PFSK-1 (cell line): ENCODE measurements at regions not wholly inside any gene's neighbourhood (a gene's known extent, or its start where the extent isn't known, plus 50 kb on each side); places are given as distances from the start of the nearest gene placed in this dataset.

Experiments used
- FOXP2 ChIP-seq: optimal IDR thresholded peaks from 2 replicates; pipeline ENCODE3; 2011; ENCODE audit warnings: borderline replicate concordance, control low read depth, inconsistent platforms; ENCODE audit not compliant: insufficient read depth; ENCODE audit errors: extremely low read length, extremely low read depth
- POLR2AphosphoS5 ChIP-seq: IDR thresholded peaks from 2 replicates; pipeline ENCODE4 v1.6.1; 2012; ENCODE audit warnings: low read depth, mild to moderate bottlenecking, control low read depth, low read length, moderate library complexity
- REST ChIP-seq, 2 experiments: IDR thresholded peaks; 2 replicates each; pipeline versions ENCODE4 v1.6.1 to v1.8.0; 2011 to 2012; ENCODE audit warnings: low read depth in 2 of 2, low read length in 2 of 2, control low read depth in 1 of 2, inconsistent platforms in 1 of 2, mild to moderate bottlenecking in 1 of 2, moderate library complexity in 1 of 2; ENCODE audit not compliant: insufficient read depth in 1 of 2
- SIN3A ChIP-seq: IDR thresholded peaks from 2 replicates; pipeline ENCODE4 v1.6.1; 2012; ENCODE audit warnings: mild to moderate bottlenecking, low read length, moderate library complexity, borderline replicate concordance; ENCODE audit not compliant: insufficient read depth
- TAF1 ChIP-seq: IDR thresholded peaks from 2 replicates; pipeline ENCODE4 v1.6.1; 2012; ENCODE audit warnings: low read length, control low read depth, borderline replicate concordance; ENCODE audit not compliant: insufficient read depth

GRCh38 chr2:100193291-100193710 is 50.9 kb upstream of the AFF3 start:
- TF ChIP-seq TAF1 (no peak), REST (IDR thresholded peaks at IDR 0.05; ENCODE audit: insufficient read depth in 1 of 2, low read depth in 2 of 2, low read length in 2 of 2) (no peak), POLR2AphosphoS5 (no peak), FOXP2 (no peak), SIN3A (no peak)

GRCh38 chr2:100192825-100193224 is 50.4 kb upstream of the AFF3 start:
- no peak for TF ChIP-seq SIN3A
- TF ChIP-seq REST (IDR thresholded peaks at IDR 0.05; ENCODE audit: insufficient read depth in 1 of 2, low read depth in 2 of 2, low read length in 2 of 2) = no peak
- TF ChIP-seq FOXP2 = no peak
- no peak for TF ChIP-seq POLR2AphosphoS5
- TF ChIP-seq TAF1 = no peak

- TF ChIP-seq REST (IDR thresholded peaks at IDR 0.05; ENCODE audit: insufficient read depth in 1 of 2, low read depth in 2 of 2, low read length in 2 of 2) = no peak
- TF ChIP-seq SIN3A = no peak
- no peak for TF ChIP-seq POLR2AphosphoS5
- no peak for TF ChIP-seq FOXP2
- TF ChIP-seq TAF1 = no peak
These were observed 49.9 kb upstream of the AFF3 start for GRCh38 chr2:100192300-100192699.
